HG03378 (cell line): ENCODE measurements at regions not wholly inside any gene's neighbourhood (a gene's known extent, or its start where the extent isn't known, plus 50 kb on each side); places are given as distances from the start of the nearest gene placed in this dataset.
A peak's percentile ranks its signal among the peaks of the same experiment; 100 is the strongest.
"Not testable (repeated sequence)": the region's sequence is repeated elsewhere in the genome, so short reads cannot be mapped to it uniquely, and the experiment has no call there.

ENCODE experiments used
- ATAC-seq: cut with Tn5 transposase; IDR thresholded peaks from one replicate; pipeline ENCODE4 v1.9.1; 2021; ENCODE audit warnings: mild to moderate bottlenecking, moderate library complexity; ENCODE audit not compliant: unreplicated experiment

GRCh38 chr6:6747371-6747770 lies 158.9 kb downstream of the LY86 start:
- ATAC-seq: no peak

- no peak for ATAC-seq
Observed at GRCh38 chr6:6748001-6748400, 159.5 kb downstream of the LY86 start.

- ATAC-seq: no peak
Observed at GRCh38 chr6:6749702-6750491, 161.4 kb downstream of the LY86 start.

GRCh38 chr6:6750594-6751265 lies 162.2 kb downstream of the LY86 start:
- ATAC-seq: no peak

- no peak for ATAC-seq
Observed at GRCh38 chr6:6751266-6751596, 162.7 kb downstream of the LY86 start.

GRCh38 chr6:6751619-6752023 lies 163.1 kb downstream of the LY86 start:
- no peak for ATAC-seq

- ATAC-seq: no peak
Observed at GRCh38 chr6:6752129-6752528, 163.6 kb downstream of the LY86 start.

- no peak for ATAC-seq
Observed at GRCh38 chr6:6753301-6753700, 164.8 kb downstream of the LY86 start.

GRCh38 chr6:6756526-6756925 lies 168.0 kb downstream of the LY86 start:
- no peak for ATAC-seq

- no peak for ATAC-seq
Observed at GRCh38 chr6:6758546-6758914, 170.0 kb downstream of the LY86 start.

- peak; percentile 82 for ATAC-seq
Observed at GRCh38 chr6:6758915-6759654, 170.6 kb downstream of the LY86 start.

GRCh38 chr6:6760002-6760401 lies 171.5 kb downstream of the LY86 start:
- ATAC-seq: no peak

GRCh38 chr6:6762566-6762965 lies 174.0 kb downstream of the LY86 start:
- not testable (repeated sequence) for ATAC-seq

GRCh38 chr6:6764764-6765434 lies 176.4 kb downstream of the LY86 start:
- no peak for ATAC-seq

- ATAC-seq: no peak
Observed at GRCh38 chr6:6766230-6766905, 177.8 kb downstream of the LY86 start.

- no peak for ATAC-seq
Observed at GRCh38 chr6:6769466-6769865, 180.9 kb downstream of the LY86 start.

- no peak for ATAC-seq
Observed at GRCh38 chr6:6771224-6771945, 182.9 kb downstream of the LY86 start.

- no peak for ATAC-seq
Observed at GRCh38 chr6:6771964-6772363, 183.4 kb downstream of the LY86 start.

- no peak for ATAC-seq
Observed at GRCh38 chr6:6772751-6773150, 184.2 kb downstream of the LY86 start.

- no peak for ATAC-seq
Observed at GRCh38 chr6:6775074-6775473, 186.6 kb downstream of the LY86 start.
